ENCODE measurements at regions not wholly inside any gene's neighbourhood (a gene's known extent, or its start where the extent isn't known, plus 50 kb on each side); places are given as distances from the start of the nearest gene placed in this dataset.

GRCh38 chr2:150610670-150611279 is 123.3 kb upstream of the RND3 start:
- H3K27ac ChIP-seq, result no peak overlapping the region
- DNase-seq (ENCODE audit: low read depth, low spot score), result peak; percentile 22

GRCh38 chr2:150609831-150610582 is 122.5 kb upstream of the RND3 start:
- no peak for DNase-seq (ENCODE audit: low read depth, low spot score)
- H3K27ac ChIP-seq, result no peak overlapping the region

- DNase-seq (ENCODE audit: low read depth, low spot score), result no peak
- H3K27ac ChIP-seq, result peak overlapping the region; percentile 55
These were observed 120.9 kb upstream of the RND3 start for GRCh38 chr2:150608341-150608740.

GRCh38 chr2:150607390-150607811 is 119.9 kb upstream of the RND3 start:
- no peak for DNase-seq (ENCODE audit: low read depth, low spot score)
- peak overlapping the region; percentile 55 for H3K27ac ChIP-seq

- H3K27ac ChIP-seq, result peak overlapping the region; percentile 55
These were observed 119.1 kb upstream of the RND3 start for GRCh38 chr2:150606380-150607060.

GRCh38 chr2:150605664-150606063 is 118.2 kb upstream of the RND3 start:
- DNase-seq (ENCODE audit: low read depth, low spot score), result no peak
- H3K27ac ChIP-seq, result peak overlapping the region; percentile 55

More at GRCh38 chr2:150606380-150607060, 119.1 kb upstream of the RND3 start:
- DNase-seq (ENCODE audit: low read depth, low spot score), result no peak

GRCh38 chr2:150601280-150602038 is 114.0 kb upstream of the RND3 start:
- H3K27ac ChIP-seq, result peak overlapping the region; percentile 24

GRCh38 chr2:150599889-150600288 is 112.4 kb upstream of the RND3 start:
- no peak overlapping the region for H3K27ac ChIP-seq

More at GRCh38 chr2:150601280-150602038, 114.0 kb upstream of the RND3 start:
- DNase-seq (ENCODE audit: low read depth, low spot score), result no peak

GRCh38 chr2:150598383-150598782 is 110.9 kb upstream of the RND3 start:
- H3K27ac ChIP-seq, result no peak overlapping the region
- DNase-seq (ENCODE audit: low read depth, low spot score), result no peak

More at GRCh38 chr2:150599889-150600288, 112.4 kb upstream of the RND3 start:
- no peak for DNase-seq (ENCODE audit: low read depth, low spot score)

- H3K27ac ChIP-seq, result no peak overlapping the region
- no peak for DNase-seq (ENCODE audit: low read depth, low spot score)
These were observed 108.5 kb upstream of the RND3 start for GRCh38 chr2:150595803-150596470.

- no peak for DNase-seq (ENCODE audit: low read depth, low spot score)
- H3K27ac ChIP-seq, result no peak overlapping the region
These were observed 106.8 kb upstream of the RND3 start for GRCh38 chr2:150594299-150594698.

GRCh38 chr2:150591496-150592285 is 104.2 kb upstream of the RND3 start:
- peak overlapping the region; percentile 36 for H3K27ac ChIP-seq
- no peak for DNase-seq (ENCODE audit: low read depth, low spot score)

GRCh38 chr2:150589681-150590080 is 102.2 kb upstream of the RND3 start:
- no peak for DNase-seq (ENCODE audit: low read depth, low spot score)
- no peak overlapping the region for H3K27ac ChIP-seq

GRCh38 chr2:150588506-150588870 is 101.0 kb upstream of the RND3 start:
- DNase-seq (ENCODE audit: low read depth, low spot score), result no peak
- peak overlapping the region; percentile 76 for H3K27ac ChIP-seq

- H3K27ac ChIP-seq, result peak overlapping the region; percentile 76
- no peak for DNase-seq (ENCODE audit: low read depth, low spot score)
These were observed 100.4 kb upstream of the RND3 start for GRCh38 chr2:150587547-150588505.

GRCh38 chr2:150586858-150587257 is 99.4 kb upstream of the RND3 start:
- DNase-seq (ENCODE audit: low read depth, low spot score), result no peak
- H3K27ac ChIP-seq, result peak overlapping the region; percentile 76

GRCh38 chr2:150585221-150585971 is 97.9 kb upstream of the RND3 start:
- DNase-seq (ENCODE audit: low read depth, low spot score), result no peak
- H3K27ac ChIP-seq, result peak overlapping the region; percentile 76
